ENCODE measurements at regions not wholly inside any gene's neighbourhood (a gene's known extent, or its start where the extent isn't known, plus 50 kb on each side); places are given as distances from the start of the nearest gene placed in this dataset.
"Not testable (repeated sequence)": the region's sequence is repeated elsewhere in the genome, so short reads cannot be mapped to it uniquely, and the experiment has no call there.

DNA sequence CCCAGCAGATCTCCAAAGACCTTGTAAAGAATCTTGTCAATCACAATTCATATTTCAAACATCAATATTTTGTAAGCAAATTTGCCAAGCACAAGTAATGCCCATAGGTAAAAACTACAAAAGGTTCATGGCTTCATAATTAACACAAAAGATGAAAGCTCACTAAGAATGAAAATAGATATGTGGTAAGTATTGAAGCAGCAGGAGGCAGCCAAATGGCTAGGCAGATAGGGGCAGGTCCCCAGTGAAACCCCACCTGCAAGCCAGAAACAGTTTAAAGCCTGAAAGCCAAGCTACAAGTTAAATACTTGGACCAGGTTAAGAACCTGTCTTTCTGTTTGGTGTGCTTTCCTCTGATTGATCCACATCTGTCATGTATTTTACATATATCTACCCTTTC, 942.6 kb upstream of the SPRY2 start:
- in situ Hi-C loops (cut with HindIII; ENCODE audit: low pct_unique_long_range_greater_than_20kb, low sequenced_read_pairs): no loop called here
- no peak for DNase-seq (ENCODE audit: low read depth, low spot score)

GRCh38 chr13:81283062-81283461, 942.1 kb upstream of the SPRY2 start:
- in situ Hi-C loops (cut with HindIII; ENCODE audit: low pct_unique_long_range_greater_than_20kb, low sequenced_read_pairs): no loop called here
- DNase-seq (ENCODE audit: low read depth, low spot score): no peak

GRCh38 chr13:81275666-81276258, 934.8 kb upstream of the SPRY2 start:
- in situ Hi-C loops (cut with HindIII; ENCODE audit: low pct_unique_long_range_greater_than_20kb, low sequenced_read_pairs): no loop called here

GRCh38 chr13:81247711-81248110, 906.8 kb upstream of the SPRY2 start:
- DNase-seq (ENCODE audit: low read depth, low spot score): no peak
- in situ Hi-C loops (cut with HindIII; ENCODE audit: low pct_unique_long_range_greater_than_20kb, low sequenced_read_pairs): no loop called here

More at GRCh38 chr13:81275666-81276258, 934.8 kb upstream of the SPRY2 start:
- no peak for DNase-seq (ENCODE audit: low read depth, low spot score)

GRCh38 chr13:81246556-81246955, 905.6 kb upstream of the SPRY2 start:
- DNase-seq (ENCODE audit: low read depth, low spot score): no peak
- in situ Hi-C loops (cut with HindIII; ENCODE audit: low pct_unique_long_range_greater_than_20kb, low sequenced_read_pairs): no loop called here

DNA sequence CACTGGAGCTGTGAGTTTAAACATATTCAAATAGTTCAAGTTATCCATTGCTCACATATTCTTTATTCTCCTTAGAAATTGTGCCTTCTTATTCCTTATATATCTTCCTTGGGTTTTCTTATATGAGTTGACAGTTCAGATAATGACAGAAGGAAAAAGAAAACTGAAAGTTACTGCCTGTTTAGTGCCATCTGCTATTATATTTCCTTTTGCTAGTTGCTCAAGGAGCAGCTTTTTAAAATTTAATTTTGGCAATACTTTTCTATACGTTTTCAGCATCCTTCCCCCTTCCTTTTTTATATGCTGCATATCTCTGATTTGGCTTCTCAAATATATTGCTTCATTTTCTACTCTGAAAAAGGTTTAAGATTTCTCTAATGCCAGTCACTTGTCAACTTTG, 903.1 kb upstream of the SPRY2 start:
- DNase-seq (ENCODE audit: low read depth, low spot score): no peak
- in situ Hi-C loops (cut with HindIII; ENCODE audit: low pct_unique_long_range_greater_than_20kb, low sequenced_read_pairs): no loop called here

DNA sequence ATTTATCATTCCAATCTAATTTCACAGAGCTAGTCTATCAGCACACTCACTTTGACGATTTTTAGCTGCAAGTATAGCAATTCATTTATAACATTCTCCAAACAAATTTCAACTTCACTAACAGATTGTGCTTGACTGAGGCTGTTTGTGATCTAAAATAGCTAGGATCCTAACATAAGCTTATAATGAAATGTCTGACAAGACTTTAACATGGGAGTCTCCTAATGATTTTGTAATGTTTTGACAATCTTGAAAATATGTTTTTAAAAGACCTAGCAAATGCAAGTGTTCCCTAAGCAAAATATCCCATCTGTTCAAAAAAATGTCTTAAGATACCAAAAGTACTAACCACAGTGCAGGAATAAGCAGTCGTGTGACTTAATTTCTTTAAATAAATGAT, 889.5 kb upstream of the SPRY2 start:
- no peak for DNase-seq (ENCODE audit: low read depth, low spot score)
- in situ Hi-C loops (cut with HindIII; ENCODE audit: low pct_unique_long_range_greater_than_20kb, low sequenced_read_pairs): no loop called here

DNA sequence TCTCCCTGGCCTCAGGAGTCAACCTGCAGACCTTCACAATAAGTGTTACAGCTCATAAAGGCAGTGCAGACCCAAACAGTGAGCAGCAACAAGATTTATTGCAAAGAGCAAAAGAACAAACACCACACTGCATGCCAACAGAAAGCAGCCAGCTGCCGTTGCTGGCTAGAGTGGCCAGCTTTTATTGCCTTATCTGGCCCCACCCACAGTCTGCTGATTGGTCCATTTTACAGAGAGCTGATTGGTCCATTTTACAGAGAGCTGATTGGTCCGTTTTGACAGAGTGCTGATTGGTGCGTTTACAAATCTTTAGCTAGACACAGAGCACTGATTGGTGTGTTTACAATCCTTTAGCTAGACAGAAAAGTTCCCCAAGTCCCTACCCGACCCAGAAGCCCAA, 885.9 kb upstream of the SPRY2 start:
- in situ Hi-C loops (cut with HindIII; ENCODE audit: low pct_unique_long_range_greater_than_20kb, low sequenced_read_pairs); DNase-seq (ENCODE audit: low read depth, low spot score): not testable (repeated sequence)

DNA sequence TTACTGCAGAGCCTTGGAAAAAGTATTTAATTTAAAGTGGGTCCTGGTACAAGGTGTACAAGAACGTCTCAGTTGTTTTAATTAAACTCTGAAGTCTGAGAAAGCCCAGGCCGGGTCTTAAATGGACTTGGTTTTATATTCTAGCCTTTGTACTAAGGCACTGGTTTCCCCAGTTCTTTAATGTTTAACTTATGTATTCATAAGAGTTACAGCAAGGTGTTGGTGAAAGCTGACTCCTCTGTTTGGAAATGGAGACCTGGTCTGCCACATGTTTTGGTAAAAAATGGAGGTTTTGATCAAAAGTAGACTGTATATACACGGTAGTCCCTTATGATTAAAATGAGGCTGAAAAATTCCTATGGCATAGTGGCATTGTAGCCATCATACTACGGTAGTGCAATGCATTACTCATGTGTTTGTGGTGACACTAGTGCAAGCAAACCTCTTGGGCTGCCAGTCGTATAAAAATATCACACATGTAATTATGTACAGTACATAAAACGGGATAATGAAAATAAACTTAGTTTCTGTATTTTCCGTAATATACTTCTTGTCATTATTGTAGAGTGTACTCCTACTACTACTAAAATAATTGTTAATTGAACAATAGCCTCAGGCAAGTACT, 883.4 kb upstream of the SPRY2 start:
- in situ Hi-C loops (cut with HindIII; ENCODE audit: low pct_unique_long_range_greater_than_20kb, low sequenced_read_pairs): no loop called here
- no peak for DNase-seq (ENCODE audit: low read depth, low spot score)

GRCh38 chr13:81223778-81224177, 882.9 kb upstream of the SPRY2 start:
- DNase-seq (ENCODE audit: low read depth, low spot score): no peak
- in situ Hi-C loops (cut with HindIII; ENCODE audit: low pct_unique_long_range_greater_than_20kb, low sequenced_read_pairs): no loop called here

DNA sequence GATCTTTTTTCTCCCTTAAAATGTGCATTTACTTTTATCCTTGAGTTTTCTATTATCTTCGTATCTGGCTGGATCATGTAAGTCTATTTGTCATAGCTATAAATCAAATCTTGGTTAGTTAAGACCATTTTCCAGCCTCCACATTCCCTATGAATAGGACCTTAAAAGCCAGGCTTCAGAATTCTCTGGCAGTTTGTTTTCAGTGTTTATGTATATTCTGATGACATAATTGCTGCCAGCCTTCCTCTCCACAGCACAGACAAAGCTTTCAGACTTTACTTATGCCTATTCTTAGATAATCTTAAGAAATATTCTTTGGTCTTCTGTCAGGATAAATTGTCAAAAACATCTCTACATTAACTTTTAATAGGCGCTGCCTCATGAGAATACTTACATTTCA, 870.8 kb upstream of the SPRY2 start:
- DNase-seq (ENCODE audit: low read depth, low spot score): no peak
- in situ Hi-C loops (cut with HindIII; ENCODE audit: low pct_unique_long_range_greater_than_20kb, low sequenced_read_pairs): no loop called here

GRCh38 chr13:81207636-81208035, 866.7 kb upstream of the SPRY2 start:
- in situ Hi-C loops (cut with HindIII; ENCODE audit: low pct_unique_long_range_greater_than_20kb, low sequenced_read_pairs): no loop called here
- no peak for DNase-seq (ENCODE audit: low read depth, low spot score)

DNA sequence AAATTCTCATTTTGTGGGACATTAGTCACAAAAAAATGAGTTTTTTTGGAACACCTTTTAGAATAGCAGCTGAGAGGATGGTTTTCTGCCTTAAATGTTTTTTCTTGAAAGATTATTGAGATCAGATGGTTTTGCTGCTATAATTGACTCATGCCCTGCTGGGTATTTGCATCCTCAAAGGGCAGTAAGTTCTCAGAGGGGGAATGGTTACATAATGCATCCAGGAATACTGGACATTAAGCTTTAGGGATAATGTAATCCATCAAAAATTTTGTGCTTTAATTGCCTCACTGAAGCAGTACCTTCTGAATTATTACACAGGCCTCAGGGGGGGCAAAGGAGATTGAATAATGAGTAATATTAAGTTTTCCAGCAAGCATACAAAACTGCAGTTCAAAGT, 866.3 kb upstream of the SPRY2 start:
- DNase-seq (ENCODE audit: low read depth, low spot score): no peak

DNA sequence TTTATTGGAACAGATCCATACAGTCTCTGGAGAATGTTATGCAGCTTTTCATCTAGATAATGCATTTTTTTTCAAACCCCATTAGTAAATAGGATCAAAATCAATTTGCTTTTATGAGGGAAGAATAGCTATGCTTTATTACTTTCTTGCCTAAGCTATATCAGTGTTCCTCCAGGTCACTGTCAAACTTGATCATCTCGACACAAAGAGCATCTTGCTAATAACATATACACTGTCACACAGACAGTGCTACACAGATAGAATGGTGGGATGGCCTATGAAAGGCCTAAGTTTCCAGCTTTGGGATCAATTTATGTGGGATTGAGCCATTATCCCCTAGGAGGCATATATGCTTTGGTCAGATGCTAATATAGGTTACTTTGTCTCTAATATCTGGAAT, 862.9 kb upstream of the SPRY2 start:
- no peak for DNase-seq (ENCODE audit: low read depth, low spot score)
- in situ Hi-C loops (cut with HindIII; ENCODE audit: low pct_unique_long_range_greater_than_20kb, low sequenced_read_pairs): no loop called here

More for the DNA sequence above, 866.3 kb upstream of the SPRY2 start:
- in situ Hi-C loops (cut with HindIII; ENCODE audit: low pct_unique_long_range_greater_than_20kb, low sequenced_read_pairs): no loop called here

DNA sequence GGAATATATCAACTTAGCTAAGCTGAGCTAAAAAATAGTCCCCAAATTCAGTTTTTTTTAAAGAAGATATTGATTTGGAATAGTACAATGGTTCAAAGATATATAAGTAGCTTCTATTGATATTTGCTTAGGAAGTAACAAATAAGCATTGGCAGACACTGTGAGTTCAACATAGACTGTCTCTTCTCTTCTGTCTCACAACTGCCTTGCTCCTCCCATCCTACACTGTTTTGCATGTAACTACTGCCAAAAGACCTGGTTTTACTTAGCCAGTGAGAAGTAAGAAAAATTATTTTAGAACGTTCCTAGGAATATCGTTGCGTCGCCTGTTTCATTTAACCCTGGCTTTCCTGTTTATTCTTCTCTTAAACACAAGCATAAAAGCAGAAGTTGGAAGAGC, 859.0 kb upstream of the SPRY2 start:
- in situ Hi-C loops (cut with HindIII; ENCODE audit: low pct_unique_long_range_greater_than_20kb, low sequenced_read_pairs): no loop called here

DNA sequence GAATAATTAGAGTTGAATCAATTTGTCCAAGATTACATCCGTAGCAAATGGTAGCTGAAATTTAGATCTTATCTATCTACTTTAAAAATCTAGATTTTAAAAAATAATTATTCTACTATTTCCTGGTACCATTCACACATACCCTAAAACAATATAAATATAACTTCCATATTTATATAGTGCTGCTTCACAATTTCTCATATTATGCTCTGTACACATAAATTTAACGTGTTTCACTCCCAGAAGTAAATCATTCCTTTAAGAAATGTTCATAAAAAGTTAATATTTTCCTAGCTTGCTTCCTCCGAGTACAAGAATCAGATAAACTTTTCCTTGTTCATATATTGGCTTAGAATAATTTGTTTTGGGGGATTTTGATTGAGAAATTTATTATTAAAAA, 857.0 kb upstream of the SPRY2 start:
- in situ Hi-C loops (cut with HindIII; ENCODE audit: low pct_unique_long_range_greater_than_20kb, low sequenced_read_pairs): no loop called here
- no peak for DNase-seq (ENCODE audit: low read depth, low spot score)

More for the DNA sequence above, 859.0 kb upstream of the SPRY2 start:
- DNase-seq (ENCODE audit: low read depth, low spot score): no peak

DNA sequence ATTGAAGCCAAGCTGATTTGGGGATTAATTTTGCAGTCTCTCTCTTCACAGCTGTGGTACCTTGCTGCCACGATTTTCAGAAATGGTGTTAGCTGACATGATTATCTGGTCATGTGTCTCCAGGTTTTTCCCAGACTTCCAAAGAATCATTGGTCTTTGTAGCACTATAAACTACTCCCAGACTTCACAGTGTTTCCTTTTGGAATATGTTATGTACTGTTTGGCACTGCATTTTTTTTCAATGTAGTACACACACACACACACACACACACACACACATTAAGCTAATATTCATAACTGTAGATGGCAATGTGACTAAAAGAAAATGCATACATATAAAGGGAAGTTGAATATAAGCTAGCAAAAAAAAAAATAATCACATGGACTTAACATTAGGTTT, 856.6 kb upstream of the SPRY2 start:
- in situ Hi-C loops (cut with HindIII; ENCODE audit: low pct_unique_long_range_greater_than_20kb, low sequenced_read_pairs): no loop called here
- no peak for DNase-seq (ENCODE audit: low read depth, low spot score)

DNA sequence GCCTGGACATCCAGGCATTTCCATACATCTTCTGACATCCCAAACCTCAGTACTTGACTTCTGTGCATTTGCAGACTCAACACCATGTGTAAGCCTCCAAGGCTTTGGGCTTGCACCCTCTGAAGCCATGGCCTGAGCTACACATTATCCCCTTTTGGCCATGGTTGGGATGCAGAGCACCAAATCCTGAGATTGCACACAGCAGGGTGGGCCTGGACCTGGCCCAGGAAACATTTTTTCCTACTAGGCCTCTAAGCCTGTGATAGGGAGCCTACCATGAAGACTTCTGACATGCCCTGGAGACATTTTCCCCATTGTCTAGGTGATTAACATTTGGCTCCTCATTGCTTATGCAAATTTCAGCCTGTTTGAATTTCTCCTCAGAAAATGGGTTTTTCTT, 853.4 kb upstream of the SPRY2 start:
- in situ Hi-C loops (cut with HindIII; ENCODE audit: low pct_unique_long_range_greater_than_20kb, low sequenced_read_pairs): no loop called here
- DNase-seq (ENCODE audit: low read depth, low spot score): no peak

GRCh38 chr13:81184556-81185265, 843.8 kb upstream of the SPRY2 start:
- DNase-seq (ENCODE audit: low read depth, low spot score): no peak

More at GRCh38 chr13:81184556-81185265, 843.8 kb upstream of the SPRY2 start:
- in situ Hi-C loops (cut with HindIII; ENCODE audit: low pct_unique_long_range_greater_than_20kb, low sequenced_read_pairs): no loop called here
